Stimulated activated naive CD8-positive, alpha-beta T cell treated with anti-CD3 and anti-CD28 coated beads, Interleukin-15, amount 100 ng/mL, for 72 hours (primary cell): ENCODE measurements at regions not wholly inside any gene's neighbourhood (a gene's known extent, or its start where the extent isn't known, plus 50 kb on each side); places are given as distances from the start of the nearest gene placed in this dataset.

Experiments
- ATAC-seq: fragments of 150-1000 bp; cut with Tn5 transposase; 2 replicates; pipeline ENCODE4 v1.10.0; 2021; ENCODE audit warnings: mild to moderate bottlenecking, moderate library complexity
- DNase-seq, 2 donors: peaks; one replicate each; pipeline ENCODE4 v3.0.0; 2021 to 2022
- H3K27ac Mint-ChIP-seq, 2 donors: one replicate each; pipeline ENCODE4 v1.8.0; 2022; ENCODE audit warnings: mild to moderate bottlenecking in 2 of 2, mixed read lengths in 2 of 2, moderate library complexity in 2 of 2
- H3K27me3 Mint-ChIP-seq: one replicate; pipeline ENCODE4 v1.8.0; 2022; ENCODE audit warnings: mixed read lengths
- H3K4me1 Mint-ChIP-seq: one replicate; pipeline ENCODE4 v1.8.0; 2022; ENCODE audit warnings: mild to moderate bottlenecking, mixed read lengths
- H3K4me3 Mint-ChIP-seq, 2 donors: one replicate each; pipeline ENCODE4 v1.8.0; 2022; ENCODE audit warnings: mild to moderate bottlenecking in 2 of 2, mixed read lengths in 2 of 2, moderate library complexity in 1 of 2
- H3K9me3 Mint-ChIP-seq, 2 donors: one replicate each; pipeline ENCODE4 v1.8.0; 2022; ENCODE audit warnings: mixed read lengths in 2 of 2

DNA sequence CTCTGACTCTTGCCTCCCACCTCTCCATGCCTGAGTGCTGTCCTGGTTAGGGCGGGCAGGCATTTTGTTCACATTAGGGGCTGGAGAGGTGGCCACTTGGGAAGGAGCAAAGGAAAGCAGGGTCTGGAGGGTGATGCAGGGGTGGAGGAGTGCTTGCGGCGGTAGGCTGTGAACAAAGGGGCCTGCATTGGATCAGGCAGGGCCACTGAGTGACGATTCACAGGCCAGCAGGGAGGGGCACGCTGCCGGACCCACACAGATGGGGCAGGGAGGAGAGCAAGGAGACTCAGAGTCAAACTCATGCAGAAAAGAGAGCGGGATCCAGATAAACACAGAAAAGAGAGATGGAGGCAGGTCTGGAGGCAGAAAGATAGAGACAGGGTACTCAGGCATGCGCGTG is 58.4 kb upstream of the TBX3 start:
- H3K4me3 Mint-ChIP-seq: no peak overlapping the region
- ATAC-seq: no peak
- H3K27ac Mint-ChIP-seq: no peak overlapping the region
- no peak for DNase-seq
- peaks cover 17% of the 10 kb centered on the region for H3K27me3 Mint-ChIP-seq
- no peaks in the 10 kb centered on the region for H3K9me3 Mint-ChIP-seq
- no peaks in the 10 kb centered on the region for H3K4me1 Mint-ChIP-seq

DNA sequence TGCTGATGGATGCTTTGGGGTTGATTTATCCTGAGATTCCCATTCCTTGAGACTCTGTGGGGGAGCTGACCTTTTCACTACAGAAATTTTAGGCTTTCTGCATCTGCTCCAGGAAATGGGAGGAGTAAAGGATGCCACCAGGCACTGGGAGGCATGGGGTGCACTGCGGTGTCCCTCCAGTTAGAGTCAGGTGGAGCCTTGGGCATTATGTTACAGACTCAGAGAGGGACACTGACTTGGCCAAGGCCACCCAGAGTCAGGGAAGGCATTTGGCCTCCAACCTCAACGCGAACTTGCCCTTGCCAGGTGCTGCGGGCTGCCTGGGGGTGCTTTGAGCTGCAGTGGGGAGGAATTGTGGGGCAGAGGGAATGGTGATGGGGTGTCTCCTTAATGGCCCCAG is 58.0 kb upstream of the TBX3 start:
- DNase-seq: no peak
- Mint-ChIP-seq H3K9me3 (no peaks in the 10 kb centered on the region), H3K27ac (no peak overlapping the region), H3K27me3 (peaks cover 20% of the 10 kb centered on the region), H3K4me1 (no peaks in the 10 kb centered on the region), H3K4me3 (no peak overlapping the region)
- no peak for ATAC-seq

DNA sequence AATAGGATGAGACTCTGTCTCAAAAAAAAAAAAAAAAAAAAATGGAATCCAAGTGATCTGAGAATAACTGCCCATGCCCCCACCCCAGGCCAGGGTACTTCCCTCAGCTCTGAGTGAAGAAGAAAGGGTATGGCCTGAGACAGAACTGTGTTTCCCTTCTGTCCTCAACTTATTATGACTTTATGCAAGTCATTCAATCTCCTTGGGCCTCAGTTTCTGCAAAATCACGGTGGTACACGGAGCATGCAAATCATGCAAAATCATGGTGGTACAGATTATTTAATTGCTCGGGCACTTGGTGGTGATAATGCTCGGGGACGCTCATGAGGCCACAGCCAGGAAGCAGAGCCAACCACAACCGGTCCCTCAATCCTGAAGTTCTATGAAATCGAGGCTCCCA is 56.5 kb upstream of the TBX3 start:
- no peaks in the 10 kb centered on the region for H3K9me3 Mint-ChIP-seq
- no peak for ATAC-seq
- no peak overlapping the region for H3K27ac Mint-ChIP-seq

DNA sequence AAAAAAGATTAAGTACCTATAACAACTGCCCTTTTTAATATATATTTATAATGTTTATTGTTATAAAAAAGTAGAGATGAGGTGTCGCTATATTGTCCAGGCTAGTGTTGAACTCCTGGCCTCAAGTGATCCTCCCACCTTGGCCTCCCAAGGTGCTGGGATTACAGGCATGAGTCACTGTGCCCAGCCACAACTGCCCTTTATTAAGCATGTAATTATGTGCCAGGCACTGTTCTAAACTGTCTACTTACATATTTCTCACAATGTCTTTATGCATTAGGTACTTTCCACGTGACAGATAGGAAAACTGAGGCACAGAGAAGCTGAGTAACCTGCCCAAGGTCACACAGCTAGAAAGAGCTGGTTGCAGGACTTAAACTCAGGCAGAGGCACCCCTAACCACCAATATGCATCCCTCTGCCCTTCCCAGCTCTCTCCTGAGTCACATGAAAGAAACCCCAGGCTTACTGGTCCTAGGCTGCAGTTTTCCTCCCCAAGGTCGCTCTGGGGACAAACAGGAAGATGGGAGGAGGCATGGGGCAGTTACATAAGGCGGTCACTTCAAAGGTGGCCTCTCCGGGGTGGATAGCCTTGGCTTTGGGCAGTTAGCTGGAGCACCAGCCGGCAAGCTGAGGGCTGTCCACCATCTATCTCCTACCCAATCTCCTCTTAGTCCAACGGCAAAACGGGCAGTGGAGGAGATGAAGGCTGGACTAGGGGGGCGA is 54.6 kb upstream of the TBX3 start:
- Mint-ChIP-seq H3K9me3 (no peaks in the 10 kb centered on the region), H3K4me3 (no peak overlapping the region), H3K27ac (no peak overlapping the region), H3K4me1 (peaks cover 6% of the 10 kb centered on the region), H3K27me3 (peaks cover 52% of the 10 kb centered on the region)
- ATAC-seq: no peak
- DNase-seq: no peak

More for the DNA sequence above, 56.5 kb upstream of the TBX3 start:
- Mint-ChIP-seq H3K4me3 (no peak overlapping the region), H3K4me1 (peaks cover under 1% of the 10 kb centered on the region), H3K27me3 (peaks cover 35% of the 10 kb centered on the region)
- DNase-seq: no peak

DNA sequence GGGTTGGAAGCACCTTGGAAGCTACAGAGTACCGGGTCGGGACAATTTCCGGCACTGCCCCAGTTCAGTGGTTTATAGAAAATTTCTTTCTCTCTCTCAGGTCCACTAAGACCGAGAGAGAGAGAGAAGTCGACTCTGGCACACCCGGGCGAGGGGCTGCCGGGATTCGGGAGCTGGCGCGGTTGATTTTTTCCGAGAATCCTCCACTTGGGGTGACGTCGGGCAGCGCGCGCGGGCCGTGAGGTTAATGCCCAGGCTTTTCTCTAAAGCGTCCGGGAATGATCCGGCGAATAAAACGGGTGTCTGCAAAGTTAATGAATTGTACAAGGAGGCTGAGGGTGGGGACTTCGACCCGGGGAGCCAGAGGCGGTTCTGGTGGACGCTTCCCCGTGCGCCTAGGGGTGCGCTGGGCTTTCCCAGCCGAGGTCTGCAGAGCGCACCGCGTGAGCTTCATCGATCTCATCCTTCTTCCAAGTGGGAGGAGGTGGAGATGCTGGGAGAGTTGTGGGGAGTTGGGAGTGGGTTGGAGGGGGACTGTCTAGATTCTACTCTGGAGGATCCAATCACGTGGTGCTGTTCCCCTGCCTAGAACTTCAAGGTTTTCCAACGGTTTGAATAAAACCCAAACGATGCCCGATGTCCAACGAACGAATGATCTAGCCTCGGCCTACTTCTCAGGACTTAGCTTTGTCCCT is 51.9 kb upstream of the TBX3 start:
- no peak for DNase-seq
- Mint-ChIP-seq H3K27ac (no peak overlapping the region), H3K4me1 (peaks cover 6% of the 10 kb centered on the region), H3K9me3 (no peaks in the 10 kb centered on the region), H3K27me3 (peaks cover 52% of the 10 kb centered on the region), H3K4me3 (no peak overlapping the region)
- ATAC-seq: no peak

DNA sequence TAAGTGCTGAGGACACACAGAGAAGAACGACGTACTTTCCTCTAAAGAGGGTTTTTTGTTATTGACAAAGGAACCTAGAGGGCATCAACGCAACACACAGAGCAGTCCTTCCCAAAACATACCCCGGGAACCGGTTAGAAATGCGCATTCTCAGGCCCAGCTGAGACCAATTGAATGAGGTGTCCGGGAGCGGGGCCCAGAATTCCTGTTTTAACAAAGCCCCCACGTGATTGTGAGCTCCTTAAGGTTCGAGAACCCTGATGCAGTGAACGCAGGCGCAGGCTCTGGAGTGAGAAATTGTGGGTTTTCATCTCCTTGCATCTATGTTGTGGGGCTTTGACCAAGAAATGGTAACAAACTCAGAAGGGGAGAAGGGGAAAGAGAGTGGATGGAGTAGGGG is 51.0 kb upstream of the TBX3 start:
- no peaks in the 10 kb centered on the region for H3K9me3 Mint-ChIP-seq
- H3K4me3 Mint-ChIP-seq: no peak overlapping the region
- peaks cover 52% of the 10 kb centered on the region for H3K27me3 Mint-ChIP-seq
- ATAC-seq (no peak), DNase-seq (no peak)
- no peak overlapping the region for H3K27ac Mint-ChIP-seq
- peaks cover 6% of the 10 kb centered on the region for H3K4me1 Mint-ChIP-seq

DNA sequence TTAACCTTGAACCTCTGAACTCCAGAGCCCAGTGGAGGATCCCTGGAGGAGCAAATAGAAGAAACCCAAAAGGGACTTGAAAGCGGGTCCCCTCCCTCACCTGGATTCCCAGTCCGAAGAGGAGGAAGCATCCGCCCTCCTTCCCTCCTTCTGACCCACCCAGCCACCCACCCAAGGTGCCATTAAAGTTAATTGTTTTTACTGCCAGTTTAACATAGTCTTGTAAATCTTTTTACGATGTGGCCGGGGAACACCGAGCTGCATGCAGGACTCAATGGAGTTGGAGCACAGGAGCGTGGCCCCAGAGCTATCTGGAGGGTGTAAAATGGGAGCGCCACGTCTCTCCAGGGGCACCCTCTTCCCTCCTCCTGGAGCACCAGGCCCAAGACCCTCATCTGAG is 49.9 kb upstream of the TBX3 start:
- H3K4me1 Mint-ChIP-seq: peaks cover 6% of the 10 kb centered on the region
- DNase-seq (no peak), ATAC-seq (no peak)
- H3K4me3 Mint-ChIP-seq: no peak overlapping the region
- peaks cover 48% of the 10 kb centered on the region for H3K27me3 Mint-ChIP-seq
- no peaks in the 10 kb centered on the region for H3K9me3 Mint-ChIP-seq
- no peak overlapping the region for H3K27ac Mint-ChIP-seq
